Hepatocyte (in vitro differentiated cells): ENCODE measurements at regions not wholly inside any gene's neighbourhood (a gene's known extent, or its start where the extent isn't known, plus 50 kb on each side); places are given as distances from the start of the nearest gene placed in this dataset.

ENCODE experiments used
- DNase-seq: peaks from one replicate; pipeline ENCODE4 v3.0.0-alpha.2; 2016; ENCODE audit warnings: low spot score
- H2AFZ ChIP-seq: fragments of 200-600 bp; sonication (generic); 2 replicates; pipeline ENCODE4 v1.6.0; 2016; ENCODE audit warnings: antibody characterized with exemption, mild to moderate bottlenecking
- H3K27ac ChIP-seq: fragments of 200-600 bp; sonication (generic); 2 replicates; pipeline ENCODE4 v1.5.1; 2016; ENCODE audit warnings: mild to moderate bottlenecking
- H3K27me3 ChIP-seq: fragments of 200-600 bp; sonication (generic); 2 replicates; pipeline ENCODE4 v1.6.1; 2016
- H3K36me3 ChIP-seq: fragments of 200-600 bp; sonication (generic); replicated peaks from 2 replicates; pipeline ENCODE4 v1.5.1; 2016; ENCODE audit warnings: low read depth; ENCODE audit not compliant: insufficient read depth
- H3K4me1 ChIP-seq: fragments of 200-600 bp; sonication (generic); 2 replicates; pipeline ENCODE4 v1.5.1; 2016; ENCODE audit warnings: mild to moderate bottlenecking, moderate library complexity; ENCODE audit not compliant: insufficient read depth
- H3K4me2 ChIP-seq: fragments of 200-600 bp; sonication (generic); 2 replicates; pipeline ENCODE4 v1.6.0; 2016
- H3K4me3 ChIP-seq: fragments of 200-600 bp; sonication (generic); 2 replicates; pipeline ENCODE4 v1.5.1; 2016; ENCODE audit warnings: mild to moderate bottlenecking
- H3K79me2 ChIP-seq: fragments of 200-600 bp; sonication (generic); 2 replicates; pipeline ENCODE4 v1.6.0; 2017; ENCODE audit warnings: mild to moderate bottlenecking
- H3K9me2 ChIP-seq: fragments of 200-600 bp; sonication (generic); replicated peaks from 2 replicates; pipeline ENCODE4 v1.6.0; 2017; ENCODE audit warnings: mild to moderate bottlenecking; ENCODE audit not compliant: insufficient read depth
- H3K9me3 ChIP-seq: fragments of 200-600 bp; sonication (generic); 2 replicates; pipeline ENCODE4 v1.5.1; 2016; ENCODE audit warnings: low read depth, mild to moderate bottlenecking
- H4K20me1 ChIP-seq: fragments of 200-600 bp; sonication (generic); 2 replicates; pipeline ENCODE4 v1.6.0; 2016; ENCODE audit warnings: mild to moderate bottlenecking; ENCODE audit not compliant: insufficient read depth, poor library complexity, severe bottlenecking
- EZH2 ChIP-seq: fragments of 200-600 bp; sonication (generic); IDR thresholded peaks from 2 replicates; pipeline ENCODE4 v1.6.1; 2016; ENCODE audit warnings: antibody characterized with exemption, mild to moderate bottlenecking, borderline replicate concordance
- EZH2phosphoT487 ChIP-seq: fragments of 200-600 bp; sonication (generic); IDR thresholded peaks from one replicate; pipeline ENCODE4 v1.6.1; 2018; ENCODE audit warnings: antibody characterized with exemption, mild to moderate bottlenecking, low read depth, moderate library complexity; ENCODE audit not compliant: unreplicated experiment, severe bottlenecking
- WGBS: methylation state at CpG from one replicate; pipeline ENCODE4 v1.1.6; 2016; ENCODE audit warnings: low lambda C conversion rate; ENCODE audit errors: missing lambda C conversion rate; 5-methylcytosine and 5-hydroxymethylcytosine counted together
- TF ChIP-seq, protein P1 (sequence below): fragments of 200-600 bp; sonication (generic); IDR thresholded peaks from 2 replicates; pipeline ENCODE4 v1.5.1; 2016; ENCODE audit warnings: antibody characterized with exemption, mild to moderate bottlenecking; ENCODE audit not compliant: poor library complexity

DNA sequence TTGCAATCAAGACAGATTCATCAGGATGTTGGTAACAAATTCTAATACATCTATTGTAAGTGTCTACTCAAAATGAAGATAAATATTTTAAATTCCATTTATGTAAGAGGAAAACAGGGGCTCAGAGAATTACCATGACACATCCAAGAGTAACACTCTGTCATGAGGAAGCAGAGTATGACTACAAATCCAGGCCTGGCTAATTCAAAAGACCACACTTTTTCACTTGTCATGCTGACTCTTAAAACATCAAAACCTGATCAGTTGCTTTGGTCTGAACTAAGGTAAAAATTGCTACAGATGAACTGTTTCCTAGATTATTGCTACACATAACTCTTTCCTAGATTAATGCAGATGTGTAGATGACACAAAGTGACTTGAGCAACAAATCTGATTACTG lies 880.6 kb downstream of the TSN start:
- Histone ChIP-seq H3K4me2 (no peak overlapping the region), H3K27me3 (no peaks in the 10 kb centered on the region), H3K9me3 (no peaks in the 10 kb centered on the region), H3K27ac (no peak overlapping the region), H3K4me3 (no peak overlapping the region), H3K79me2 (no peaks in the 10 kb centered on the region), H3K9me2 (no peaks in the 10 kb centered on the region), H3K36me3 (no peaks in the 10 kb centered on the region), H2AFZ (no peak overlapping the region), H4K20me1 (no peaks in the 10 kb centered on the region), H3K4me1 (peaks cover 10% of the 10 kb centered on the region)
- DNase-seq = no peak
- TF ChIP-seq EZH2phosphoT487 (no peak), EZH2 (no peak)
- TF ChIP-seq, protein P1, sequence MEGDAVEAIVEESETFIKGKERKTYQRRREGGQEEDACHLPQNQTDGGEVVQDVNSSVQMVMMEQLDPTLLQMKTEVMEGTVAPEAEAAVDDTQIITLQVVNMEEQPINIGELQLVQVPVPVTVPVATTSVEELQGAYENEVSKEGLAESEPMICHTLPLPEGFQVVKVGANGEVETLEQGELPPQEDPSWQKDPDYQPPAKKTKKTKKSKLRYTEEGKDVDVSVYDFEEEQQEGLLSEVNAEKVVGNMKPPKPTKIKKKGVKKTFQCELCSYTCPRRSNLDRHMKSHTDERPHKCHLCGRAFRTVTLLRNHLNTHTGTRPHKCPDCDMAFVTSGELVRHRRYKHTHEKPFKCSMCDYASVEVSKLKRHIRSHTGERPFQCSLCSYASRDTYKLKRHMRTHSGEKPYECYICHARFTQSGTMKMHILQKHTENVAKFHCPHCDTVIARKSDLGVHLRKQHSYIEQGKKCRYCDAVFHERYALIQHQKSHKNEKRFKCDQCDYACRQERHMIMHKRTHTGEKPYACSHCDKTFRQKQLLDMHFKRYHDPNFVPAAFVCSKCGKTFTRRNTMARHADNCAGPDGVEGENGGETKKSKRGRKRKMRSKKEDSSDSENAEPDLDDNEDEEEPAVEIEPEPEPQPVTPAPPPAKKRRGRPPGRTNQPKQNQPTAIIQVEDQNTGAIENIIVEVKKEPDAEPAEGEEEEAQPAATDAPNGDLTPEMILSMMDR = no peak

DNA sequence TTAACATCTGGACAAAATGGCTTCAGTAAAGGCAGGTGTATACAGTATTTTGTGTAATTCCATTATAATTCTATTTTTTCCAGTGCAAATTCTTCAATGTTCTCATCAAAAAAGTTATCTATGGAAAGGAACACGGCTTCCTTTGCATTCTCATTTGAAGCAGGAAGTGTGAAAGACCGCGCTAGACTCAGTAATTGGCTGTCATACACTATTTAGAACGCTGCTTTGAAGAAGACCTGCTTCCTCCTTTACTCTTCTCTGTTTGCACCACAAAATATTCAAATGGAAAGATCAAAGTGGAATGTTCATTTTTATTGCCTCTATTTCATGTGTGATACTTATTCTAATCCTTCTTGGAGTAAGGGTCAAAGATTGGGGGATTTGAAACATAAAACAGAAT lies 883.7 kb downstream of the TSN start:
- 38% methylated on average over 4 of the region's 4 CpGs for WGBS
- TF ChIP-seq, protein P1 = no peak
- TF ChIP-seq EZH2 (no peak), EZH2phosphoT487 (no peak)
- H3K9me2 ChIP-seq = no peaks in the 10 kb centered on the region

DNA sequence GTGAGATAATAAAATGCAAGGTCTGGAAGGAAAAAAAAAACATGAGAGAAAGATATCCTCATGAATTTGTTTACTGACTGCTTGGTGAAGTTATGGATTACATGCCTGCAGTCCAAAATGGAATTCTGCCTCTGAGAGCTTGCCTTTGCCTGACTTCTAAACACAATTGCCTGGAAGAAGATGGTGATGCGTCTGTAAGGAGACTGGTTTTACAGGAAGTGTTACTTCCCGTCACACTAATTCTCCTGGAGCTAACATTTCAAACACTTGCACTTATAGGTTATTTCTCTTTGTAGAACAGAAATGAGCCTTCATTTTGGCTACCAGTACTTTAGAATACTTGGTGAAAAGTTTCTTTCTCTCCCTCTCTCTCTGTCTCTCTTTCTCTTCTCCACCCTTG lies 884.3 kb downstream of the TSN start:
- 42% methylated on average over 2 of the region's 2 CpGs for WGBS
- no peaks in the 10 kb centered on the region for H3K27me3 ChIP-seq
- H3K4me3 ChIP-seq = no peak overlapping the region
- no peaks in the 10 kb centered on the region for H3K9me2 ChIP-seq
- no peak for TF ChIP-seq EZH2phosphoT487
- no peak for TF ChIP-seq EZH2
- TF ChIP-seq, protein P1 = no peak
- no peak overlapping the region for H3K4me2 ChIP-seq
- H3K27ac ChIP-seq = no peak overlapping the region
- H3K36me3 ChIP-seq = no peaks in the 10 kb centered on the region
- no peak for DNase-seq
- no peaks in the 10 kb centered on the region for H3K79me2 ChIP-seq
- H4K20me1 ChIP-seq = no peaks in the 10 kb centered on the region
- no peak overlapping the region for H2AFZ ChIP-seq
- no peaks in the 10 kb centered on the region for H3K9me3 ChIP-seq
- H3K4me1 ChIP-seq = peaks cover 5% of the 10 kb centered on the region

More for the DNA sequence above, 883.7 kb downstream of the TSN start:
- H3K36me3 ChIP-seq = no peaks in the 10 kb centered on the region
- H3K27ac ChIP-seq = no peak overlapping the region
- H3K27me3 ChIP-seq = no peaks in the 10 kb centered on the region
- no peaks in the 10 kb centered on the region for H3K9me3 ChIP-seq
- DNase-seq = no peak
- no peaks in the 10 kb centered on the region for H4K20me1 ChIP-seq
- H3K4me3 ChIP-seq = no peak overlapping the region
- no peak overlapping the region for H2AFZ ChIP-seq
- peaks cover 5% of the 10 kb centered on the region for H3K4me1 ChIP-seq
- H3K79me2 ChIP-seq = no peaks in the 10 kb centered on the region
- no peak overlapping the region for H3K4me2 ChIP-seq

DNA sequence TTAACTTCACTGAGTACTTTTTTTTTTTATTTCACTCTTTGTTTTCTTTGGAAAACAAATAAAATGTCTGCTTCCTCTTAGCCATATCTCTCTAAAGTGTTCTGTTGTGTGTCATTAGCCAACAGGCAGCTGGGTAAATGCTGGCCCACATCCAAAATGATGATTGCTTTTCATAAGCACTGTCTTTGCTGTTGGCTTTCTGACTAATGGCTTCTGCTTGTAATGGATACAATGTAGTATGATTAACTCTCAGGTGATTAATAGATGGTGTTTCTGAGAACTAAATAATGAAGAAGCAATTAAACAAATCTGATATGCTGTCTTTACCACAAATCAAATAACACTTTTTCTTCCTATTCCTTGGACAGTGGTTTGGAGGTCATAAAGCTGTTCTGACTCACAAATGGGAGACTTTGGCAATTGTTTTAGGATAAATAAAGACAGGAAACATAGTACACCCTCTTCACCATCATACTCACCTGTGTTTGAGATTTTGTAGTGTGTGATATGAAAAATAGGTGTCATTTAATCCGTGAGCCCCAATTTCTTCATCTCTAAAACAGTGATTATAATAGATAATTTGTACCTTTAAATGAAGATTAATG lies 888.4 kb downstream of the TSN start:
- no peak overlapping the region for H3K4me2 ChIP-seq
- 87% methylated on average over 1 of the region's 1 CpG for WGBS
- DNase-seq = peak; percentile 64
- no peaks in the 10 kb centered on the region for H3K79me2 ChIP-seq
- TF ChIP-seq EZH2phosphoT487 = no peak
- TF ChIP-seq, protein P1 = no peak
- TF ChIP-seq EZH2 = no peak
- H3K36me3 ChIP-seq = no peaks in the 10 kb centered on the region
- H3K4me1 ChIP-seq = no peaks in the 10 kb centered on the region
- no peaks in the 10 kb centered on the region for H3K9me3 ChIP-seq
- H3K27me3 ChIP-seq = no peaks in the 10 kb centered on the region
- H4K20me1 ChIP-seq = no peaks in the 10 kb centered on the region
- H3K9me2 ChIP-seq = no peaks in the 10 kb centered on the region
- H2AFZ ChIP-seq = no peak overlapping the region
- no peak overlapping the region for H3K4me3 ChIP-seq
- H3K27ac ChIP-seq = peak overlapping the region; percentile 24
